ENCODE measurements at regions not wholly inside any gene's neighbourhood (a gene's known extent, or its start where the extent isn't known, plus 50 kb on each side); places are given as distances from the start of the nearest gene placed in this dataset.
"Not testable (repeated sequence)": the region's sequence is repeated elsewhere in the genome, so short reads cannot be mapped to it uniquely, and the experiment has no call there.

- DNase-seq (ENCODE audit: low read depth in 2 of 2, low spot score in 1 of 2): no peak
Observed at GRCh38 chr18:51248685-51249084, 51.2 kb upstream of the MEX3C start.

DNA sequence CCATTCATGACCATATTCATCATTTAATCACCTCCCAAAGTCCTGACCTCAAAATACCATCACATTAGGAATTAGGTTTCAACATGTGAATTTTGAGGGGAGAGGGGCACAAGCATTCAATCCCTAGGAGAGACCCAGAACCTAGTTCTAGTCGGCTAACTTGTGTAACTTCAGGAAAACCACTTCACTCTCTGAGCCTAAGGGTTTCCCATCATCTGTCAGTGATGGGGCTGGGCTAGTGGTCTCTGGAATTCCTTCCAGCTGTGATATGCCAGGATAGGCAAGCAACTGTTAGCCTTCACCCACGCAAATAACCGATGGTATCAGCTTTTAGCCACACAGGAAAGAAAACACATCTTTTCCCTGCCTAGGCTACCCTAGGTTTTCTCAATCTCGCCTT is 52.5 kb upstream of the MEX3C start:
- no peak for DNase-seq (ENCODE audit: low read depth in 2 of 2, low spot score in 1 of 2)

DNA sequence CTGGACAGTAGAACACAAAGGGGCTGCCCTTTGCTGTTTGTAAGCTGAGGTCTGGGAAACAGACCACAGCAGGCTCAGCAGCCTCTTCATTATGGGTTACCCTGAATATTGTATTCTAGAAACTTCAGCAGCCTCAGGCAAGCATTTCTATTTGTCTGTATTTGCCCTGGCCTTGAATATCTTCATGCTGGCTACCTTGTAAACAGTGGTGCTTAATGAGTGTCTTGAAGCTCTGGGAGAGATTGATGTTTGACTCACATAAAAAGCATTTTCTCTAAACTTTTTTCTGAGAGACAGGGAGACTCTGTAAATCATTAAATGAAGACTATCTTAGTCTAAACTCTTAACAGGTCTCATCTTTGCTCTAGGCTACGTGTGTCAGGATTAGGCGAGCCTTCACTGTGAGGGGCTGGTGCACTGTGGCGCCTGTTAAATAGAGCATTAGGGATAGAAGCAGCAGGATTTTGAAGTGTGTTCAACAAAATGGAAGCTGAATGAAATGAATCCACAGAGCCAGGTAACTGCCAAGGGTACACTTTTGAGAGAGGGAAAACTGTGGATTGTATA is 53.1 kb upstream of the MEX3C start:
- DNase-seq (ENCODE audit: low read depth in 2 of 2, low spot score in 1 of 2): no peak

DNA sequence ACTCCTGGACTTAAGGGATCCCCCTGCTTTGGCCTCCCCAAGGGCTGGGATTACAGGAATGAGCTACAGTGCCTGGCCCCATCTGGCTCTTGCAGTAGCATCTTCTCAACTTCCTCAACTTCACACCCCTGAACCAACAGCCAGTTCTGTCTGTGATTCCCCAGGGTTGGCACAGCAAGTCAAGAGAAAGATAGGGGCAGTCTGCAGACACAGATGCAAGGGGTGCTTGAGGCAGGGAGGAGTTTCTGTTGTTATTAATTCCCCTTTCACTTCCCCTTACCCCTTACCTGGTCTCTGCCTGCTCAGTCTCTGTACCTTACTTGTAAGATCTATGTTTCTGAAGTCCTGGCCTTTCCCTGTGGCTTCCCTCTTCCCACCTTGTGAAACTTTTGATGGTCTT is 54.1 kb upstream of the MEX3C start:
- DNase-seq (ENCODE audit: low read depth in 2 of 2, low spot score in 1 of 2): no peak

- no peak for DNase-seq (ENCODE audit: low read depth in 2 of 2, low spot score in 1 of 2)
Observed at GRCh38 chr18:51253476-51253875, 56.0 kb upstream of the MEX3C start.

DNA sequence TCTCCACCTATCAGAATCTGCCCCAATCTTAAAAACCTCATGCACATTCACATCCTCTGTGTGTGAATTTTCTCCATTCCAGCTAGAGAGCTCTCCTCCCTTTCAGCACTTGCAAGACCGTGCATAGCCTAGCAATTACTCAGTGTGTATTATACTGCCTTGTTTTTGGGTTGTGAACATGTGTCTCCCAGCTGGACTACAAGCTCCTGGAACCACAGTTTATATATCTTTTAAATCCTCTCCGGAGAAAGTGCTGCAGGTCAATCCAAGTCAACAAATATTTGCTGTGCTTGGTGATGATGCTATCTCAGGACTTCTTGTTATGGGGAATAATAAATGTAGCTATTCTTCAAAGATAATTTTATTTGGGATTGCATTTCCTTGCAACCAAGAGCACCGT is 58.2 kb upstream of the MEX3C start:
- no peak for DNase-seq (ENCODE audit: low read depth in 2 of 2, low spot score in 1 of 2)

GRCh38 chr18:51257150-51257549 is 59.7 kb upstream of the MEX3C start:
- DNase-seq (ENCODE audit: low read depth in 2 of 2, low spot score in 1 of 2): no peak

DNA sequence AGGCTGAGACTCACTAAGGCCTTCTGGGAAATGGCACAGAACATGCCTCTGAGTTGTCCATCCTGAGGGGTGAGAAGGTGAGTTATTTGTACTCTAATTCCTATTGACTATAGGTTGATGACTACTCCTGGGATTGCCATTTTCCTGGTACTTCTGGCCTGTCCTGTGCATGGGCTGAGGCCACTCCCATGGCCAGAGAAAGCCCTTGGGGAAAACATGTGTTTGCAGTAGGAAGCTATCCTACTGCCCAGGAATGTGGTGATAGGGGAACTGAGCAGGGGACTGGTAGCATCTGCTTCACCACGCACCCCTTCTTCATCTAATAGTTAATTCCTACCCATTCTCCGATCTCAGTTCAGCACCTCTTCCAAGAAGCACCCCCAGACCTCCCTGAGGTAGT is 62.6 kb upstream of the MEX3C start:
- no peak for DNase-seq (ENCODE audit: low read depth in 2 of 2, low spot score in 1 of 2)

- DNase-seq (ENCODE audit: low read depth in 2 of 2, low spot score in 1 of 2): not testable (repeated sequence)
Observed at GRCh38 chr18:51266077-51266476, 68.6 kb upstream of the MEX3C start.

DNA sequence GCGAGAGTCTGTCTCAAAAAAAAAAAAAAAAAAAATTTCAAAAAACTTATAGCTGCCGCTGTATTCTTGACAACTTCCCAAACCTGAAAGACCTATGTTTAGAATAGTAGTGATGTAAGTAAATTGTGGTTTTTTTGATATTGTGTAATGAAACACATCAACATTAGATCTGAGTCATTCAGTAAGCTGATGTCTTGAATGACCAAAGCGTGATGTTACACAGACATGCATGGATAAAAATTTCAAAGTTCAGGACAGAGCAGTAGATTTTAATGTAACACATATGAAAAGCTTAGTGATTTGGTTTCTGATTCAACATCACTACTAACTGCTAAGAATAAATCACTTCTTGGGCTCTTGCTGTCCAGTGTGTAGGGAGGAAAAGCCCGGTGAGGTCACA is 69.3 kb upstream of the MEX3C start:
- no peak for DNase-seq (ENCODE audit: low read depth in 2 of 2, low spot score in 1 of 2)

DNA sequence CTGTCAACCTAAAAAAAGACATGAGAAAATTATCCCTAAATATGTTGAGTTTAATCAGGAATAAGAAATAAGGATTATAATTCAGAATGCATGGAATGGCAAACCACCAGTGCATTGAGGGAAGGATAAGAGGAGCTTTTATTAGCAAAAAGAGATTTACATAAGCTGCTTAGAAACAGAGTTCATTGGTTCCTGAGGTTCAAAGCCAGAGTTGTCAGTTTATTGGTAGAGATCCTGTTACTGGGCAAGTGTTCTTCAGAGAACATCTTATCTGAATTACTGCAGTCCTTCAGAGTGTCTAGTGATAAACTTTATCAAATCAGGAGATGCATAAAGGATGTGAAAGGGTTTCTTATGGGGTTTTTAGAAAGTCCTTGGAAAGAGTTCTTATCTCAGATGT is 76.0 kb upstream of the MEX3C start:
- no peak for DNase-seq (ENCODE audit: low read depth in 2 of 2, low spot score in 1 of 2)

DNA sequence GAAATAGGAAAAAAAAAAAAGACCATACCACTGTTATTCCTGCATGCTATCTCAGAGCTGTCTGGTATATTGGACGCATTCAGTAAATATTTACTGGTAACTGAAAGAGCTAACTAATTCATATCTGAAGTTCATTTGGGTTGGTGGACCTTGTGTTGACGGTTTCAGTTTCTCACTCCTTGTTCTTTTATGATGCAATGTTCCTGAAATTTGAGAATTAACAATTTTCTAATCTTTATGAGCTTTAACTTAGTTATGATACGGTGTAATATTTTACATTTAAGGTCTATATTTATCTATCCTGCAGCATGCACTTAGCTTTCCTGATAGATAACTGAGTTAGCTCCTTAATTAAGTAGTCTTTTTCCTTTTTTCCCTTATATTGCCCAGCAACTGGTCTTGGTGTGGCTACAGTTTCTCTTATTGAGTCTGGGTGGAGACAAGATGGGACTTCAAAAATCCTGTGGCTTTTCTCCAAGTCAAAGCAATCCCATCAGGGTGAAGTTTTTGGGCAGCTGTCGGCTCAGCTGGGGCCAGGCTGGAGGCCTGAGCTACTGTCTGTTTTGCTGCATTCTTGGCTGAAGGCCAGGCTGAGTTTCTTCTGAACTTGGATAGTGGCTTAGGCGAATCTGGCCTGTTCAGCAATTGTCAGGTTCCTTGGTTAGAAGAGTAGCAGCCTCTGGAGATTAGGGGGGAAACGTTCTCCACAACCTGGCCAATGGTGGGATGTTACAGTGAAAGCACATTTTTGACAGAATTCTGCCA is 78.4 kb upstream of the MEX3C start:
- DNase-seq (ENCODE audit: low read depth in 2 of 2, low spot score in 1 of 2): no peak

DNA sequence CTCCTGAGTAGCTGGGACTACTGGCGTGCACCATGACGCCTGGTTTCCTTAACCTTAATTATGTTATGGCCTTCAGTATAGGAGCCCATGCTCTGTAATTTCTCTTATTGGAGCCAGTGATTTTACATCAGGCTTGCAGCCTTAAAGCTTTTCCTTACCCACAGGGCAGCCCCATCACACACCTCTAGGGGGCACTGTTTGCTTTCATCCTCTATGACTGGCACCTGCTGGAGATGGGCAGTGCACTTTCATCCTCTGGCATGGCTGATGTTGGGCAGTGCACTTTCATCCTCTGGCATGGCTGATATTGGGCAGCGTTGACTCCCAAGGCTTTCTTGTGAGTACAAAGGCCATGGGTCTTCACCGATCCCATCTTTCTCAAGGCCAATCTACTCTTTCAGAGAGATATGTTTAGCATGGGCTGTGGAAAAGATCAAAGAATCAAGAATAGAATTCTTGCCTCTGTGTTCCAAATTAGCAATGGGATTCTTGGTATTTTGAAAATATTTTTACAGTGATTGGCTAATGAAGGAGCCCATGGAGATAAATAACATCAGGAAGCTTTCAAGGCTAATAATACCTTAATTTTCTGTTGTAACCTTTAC is 80.7 kb upstream of the MEX3C start:
- no peak for DNase-seq (ENCODE audit: low read depth in 2 of 2, low spot score in 1 of 2)

- DNase-seq (ENCODE audit: low read depth in 2 of 2, low spot score in 1 of 2): no peak
Observed at GRCh38 chr18:51279367-51279984, 82.0 kb upstream of the MEX3C start.

- DNase-seq (ENCODE audit: low read depth in 2 of 2, low spot score in 1 of 2): no peak
Observed at GRCh38 chr18:51287818-51288508, 90.5 kb upstream of the MEX3C start.

DNA sequence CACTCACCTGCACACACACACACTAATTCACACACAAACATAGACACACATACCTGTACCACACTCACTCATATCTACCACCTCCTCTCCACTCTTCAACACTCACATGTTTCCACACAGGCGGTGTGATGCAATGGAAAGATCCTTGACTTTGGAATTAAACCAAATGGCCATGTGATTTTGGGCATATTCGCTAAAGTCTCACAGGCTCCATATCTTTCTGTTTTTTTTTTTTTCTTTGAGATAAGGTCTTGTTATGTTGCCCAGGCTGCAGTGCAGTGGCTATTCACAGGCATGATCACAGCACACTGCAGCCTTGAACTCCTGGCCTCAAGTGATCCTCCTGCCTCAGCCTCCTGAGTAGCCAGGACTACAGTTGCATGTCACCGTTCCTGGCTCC is 91.1 kb upstream of the MEX3C start:
- no peak for DNase-seq (ENCODE audit: low read depth in 2 of 2, low spot score in 1 of 2)

- DNase-seq (ENCODE audit: low read depth in 2 of 2, low spot score in 1 of 2): no peak
Observed at GRCh38 chr18:51290860-51291259, 93.4 kb upstream of the MEX3C start.

GRCh38 chr18:51300912-51301311 is 103.4 kb upstream of the MEX3C start:
- DNase-seq (ENCODE audit: low read depth in 2 of 2, low spot score in 1 of 2): no peak

DNA sequence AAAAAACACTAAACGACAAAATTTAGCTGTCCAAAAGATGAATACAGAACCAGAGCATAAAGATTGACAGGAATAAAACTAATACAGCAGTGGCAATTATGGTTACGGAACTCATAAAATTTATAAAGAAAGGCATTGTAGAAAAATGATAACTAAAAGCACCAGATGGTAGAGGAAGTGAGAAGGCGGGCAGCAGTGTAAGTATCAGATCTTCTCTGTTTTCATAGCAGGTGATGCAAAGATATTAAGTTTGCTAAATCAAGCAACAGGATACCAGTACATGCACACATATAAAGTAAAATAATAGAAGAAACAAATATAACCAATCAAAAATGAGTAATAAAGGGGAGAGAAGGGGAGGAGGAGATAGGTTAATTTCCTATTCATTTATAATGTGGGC is 103.9 kb upstream of the MEX3C start:
- DNase-seq (ENCODE audit: low read depth in 2 of 2, low spot score in 1 of 2): no peak

GRCh38 chr18:51316677-51317076 is 119.2 kb upstream of the MEX3C start:
- no peak for DNase-seq (ENCODE audit: low read depth in 2 of 2, low spot score in 1 of 2)

DNA sequence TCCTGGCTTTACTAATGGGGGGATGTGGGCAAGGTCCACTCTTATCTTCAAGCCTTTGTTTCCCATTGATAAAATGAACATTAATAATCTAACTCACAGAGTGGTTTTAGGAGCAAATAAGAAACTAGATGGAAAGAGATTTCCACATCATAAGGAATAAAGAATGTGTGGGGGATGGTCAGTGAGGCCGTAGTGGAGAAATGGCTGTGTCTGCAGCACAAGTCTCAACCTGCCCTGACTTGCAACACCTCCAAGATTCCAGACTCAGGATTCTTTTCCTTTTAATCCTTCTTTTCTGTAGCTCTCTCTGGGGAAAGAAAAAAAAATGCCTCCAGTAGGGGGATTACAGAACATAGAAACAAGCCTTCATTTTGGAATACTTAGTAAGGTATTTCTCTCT is 124.2 kb upstream of the MEX3C start:
- DNase-seq (ENCODE audit: low read depth in 2 of 2, low spot score in 1 of 2): no peak

- no peak for DNase-seq (ENCODE audit: low read depth in 2 of 2, low spot score in 1 of 2)
Observed at GRCh38 chr18:51323961-51324360, 126.5 kb upstream of the MEX3C start.

Data from stimulated activated CD8-positive, alpha-beta memory T cell treated with anti-CD3 and anti-CD28 coated beads, Interleukin-4, amount 100 ng/mL, for 1 hour (primary cell).